ENCODE measurements at regions not wholly inside any gene's neighbourhood (a gene's known extent, or its start where the extent isn't known, plus 50 kb on each side); places are given as distances from the start of the nearest gene placed in this dataset.
"Not testable (repeated sequence)": the region's sequence is repeated elsewhere in the genome, so short reads cannot be mapped to it uniquely, and the experiment has no call there.

GRCh38 chr14:97135847-97136246, 338.7 kb downstream of the VRK1 start:
- TF ChIP-seq POLR2A (IDR thresholded peaks at IDR 0.05; ENCODE audit: low read depth, low read length); PAX5 (IDR thresholded peaks at IDR 0.05; ENCODE audit: insufficient read depth, low read length, severe bottlenecking); SPI1 (IDR thresholded peaks at IDR 0.05; ENCODE audit: low read depth, low read length); POLR2AphosphoS5 (IDR thresholded peaks at IDR 0.05; ENCODE audit: low read depth, low read length): not testable (repeated sequence)

Data from GM12891 (cell line).